GM23338 (cell line): ENCODE measurements at regions not wholly inside any gene's neighbourhood (a gene's known extent, or its start where the extent isn't known, plus 50 kb on each side); places are given as distances from the start of the nearest gene placed in this dataset.

Experiments
- ATAC-seq: fragments of 200-7000 bp; cut with Tn5 transposase; 3 replicates; pipeline ENCODE4 v1.9.1; 2020
- DNase-seq: peaks from one replicate; pipeline ENCODE4 v3.0.0-alpha.2; 2015; ENCODE audit warnings: low spot score
- H2AFZ ChIP-seq: fragments of 200-600 bp; sonication (generic); 2 replicates; pipeline ENCODE4 v1.8.0; 2016; ENCODE audit warnings: antibody characterized with exemption, mild to moderate bottlenecking, moderate library complexity
- H3F3A ChIP-seq: fragments of 200-600 bp; sonication (generic); replicated peaks from 2 replicates; pipeline ENCODE4 v1.8.0; 2017; ENCODE audit warnings: antibody characterized with exemption, mixed run types, low read depth
- H3K27ac ChIP-seq: fragments of 200-600 bp; sonication (generic); 2 replicates; pipeline ENCODE4 v1.6.1; 2016; ENCODE audit warnings: low read depth
- H3K27me3 ChIP-seq: fragments of 200-600 bp; sonication (generic); 2 replicates; pipeline ENCODE4 v1.8.0; 2016; ENCODE audit warnings: mild to moderate bottlenecking, mixed run types, moderate library complexity; ENCODE audit not compliant: insufficient read depth
- H3K36me3 ChIP-seq: fragments of 200-600 bp; sonication (generic); 2 replicates; pipeline ENCODE4 v1.8.0; 2016; ENCODE audit warnings: mild to moderate bottlenecking; ENCODE audit not compliant: insufficient read depth
- H3K4me1 ChIP-seq: fragments of 200-600 bp; sonication (generic); 2 replicates; pipeline ENCODE4 v1.8.0; 2016; ENCODE audit warnings: mild to moderate bottlenecking, moderate library complexity; ENCODE audit not compliant: insufficient read depth
- H3K4me2 ChIP-seq: fragments of 200-600 bp; sonication (generic); 2 replicates; pipeline ENCODE4 v1.7.1; 2017; ENCODE audit warnings: mixed run types
- H3K4me3 ChIP-seq: fragments of 200-600 bp; sonication (generic); 2 replicates; pipeline ENCODE4 v1.6.1; 2016; ENCODE audit warnings: mixed run types
- H3K79me2 ChIP-seq: fragments of 200-600 bp; sonication (generic); replicated peaks from 2 replicates; pipeline ENCODE4 v1.8.0; 2017; ENCODE audit warnings: mild to moderate bottlenecking; ENCODE audit not compliant: insufficient read depth
- H3K9me2 ChIP-seq: fragments of 200-600 bp; sonication (generic); 2 replicates; pipeline ENCODE4 v1.8.0; 2017; ENCODE audit not compliant: insufficient read depth
- H4K20me1 ChIP-seq: fragments of 200-600 bp; sonication (generic); replicated peaks from 2 replicates; pipeline ENCODE4 v1.8.0; 2017; ENCODE audit warnings: mild to moderate bottlenecking; ENCODE audit not compliant: insufficient read depth
- H3K27ac Mint-ChIP-seq: 2 replicates; pipeline ENCODE4 v1.8.0; 2020; ENCODE audit warnings: inconsistent platforms, mild to moderate bottlenecking, moderate library complexity, mixed read lengths
- H3K27me3 Mint-ChIP-seq: 3 replicates; pipeline ENCODE4 v1.8.0; 2022; ENCODE audit warnings: low read depth, mild to moderate bottlenecking, moderate library complexity, mixed read lengths, inconsistent platforms; ENCODE audit not compliant: insufficient read depth, poor library complexity
- H3K36me3 Mint-ChIP-seq: 3 replicates; pipeline ENCODE4 v1.8.0; 2021; ENCODE audit warnings: low read depth, mild to moderate bottlenecking, inconsistent platforms, moderate library complexity, mixed read lengths
- H3K4me1 Mint-ChIP-seq: 3 replicates; pipeline ENCODE4 v1.8.0; 2020; ENCODE audit warnings: mild to moderate bottlenecking, inconsistent platforms, mixed read lengths
- H3K4me3 Mint-ChIP-seq: 3 replicates; pipeline ENCODE4 v1.8.0; 2021; ENCODE audit warnings: moderate library complexity, mild to moderate bottlenecking, inconsistent platforms, mixed read lengths
- H3K9me3 Mint-ChIP-seq: 3 replicates; pipeline ENCODE4 v1.8.0; 2020; ENCODE audit warnings: moderate library complexity, mild to moderate bottlenecking, inconsistent platforms, mixed read lengths
- CREB1 ChIP-seq: fragments of 250-450 bp; sonication (Bioruptor Pico); IDR thresholded peaks from 2 replicates; pipeline ENCODE4 v1.5.0; 2020; ENCODE audit warnings: low read depth, mild to moderate bottlenecking, moderate library complexity
- CTCF ChIP-seq, 2 experiments: fragments of 200-600 bp in 1 of 2; sonication (generic) in 1 of 2; conservative IDR thresholded peaks; 2 replicates each; pipeline versions ENCODE4 v1.5.1 to v1.6.1; 2016 to 2017; ENCODE audit warnings: antibody characterized with exemption in 2 of 2, low read depth in 2 of 2, mild to moderate bottlenecking in 2 of 2, moderate library complexity in 1 of 2
- ETS1 ChIP-seq: IDR thresholded peaks from 2 replicates; pipeline ENCODE4 v1.6.1; 2016; ENCODE audit warnings: antibody characterized with exemption
- EZH2 ChIP-seq: fragments of 200-600 bp; sonication (generic); IDR thresholded peaks from one replicate; pipeline ENCODE4 v1.8.0; 2017; ENCODE audit warnings: antibody characterized with exemption, mild to moderate bottlenecking, low read depth; ENCODE audit not compliant: unreplicated experiment
- EZH2phosphoT487 ChIP-seq: fragments of 200-600 bp; sonication (generic); IDR thresholded peaks from one replicate; pipeline ENCODE4 v1.8.1; 2018; ENCODE audit warnings: antibody characterized with exemption; ENCODE audit not compliant: unreplicated experiment
- NANOG ChIP-seq: IDR thresholded peaks from 2 replicates; pipeline ENCODE4 v1.6.1; 2016; ENCODE audit warnings: antibody characterized with exemption, borderline replicate concordance
- REST ChIP-seq: IDR thresholded peaks from one replicate; pipeline ENCODE4 v1.6.1; 2018; ENCODE audit warnings: antibody characterized with exemption; ENCODE audit not compliant: unreplicated experiment
- STAT1 ChIP-seq: IDR thresholded peaks from one replicate; pipeline ENCODE4 v1.6.1; 2016; ENCODE audit warnings: antibody characterized with exemption; ENCODE audit not compliant: unreplicated experiment
- ZNF114 ChIP-seq: fragments of 250-450 bp; sonication (Bioruptor Pico); IDR thresholded peaks from 2 replicates; pipeline ENCODE4 v1.5.0; 2020; ENCODE audit warnings: mild to moderate bottlenecking, moderate library complexity
- ZNF331 ChIP-seq: fragments of 250-450 bp; sonication (Bioruptor Pico); IDR thresholded peaks from 2 replicates; pipeline ENCODE4 v1.5.0; 2020; ENCODE audit warnings: low read depth, mild to moderate bottlenecking, moderate library complexity
- ZNF462 ChIP-seq: fragments of 250-450 bp; sonication (Bioruptor Pico); IDR thresholded peaks from 2 replicates; pipeline ENCODE4 v1.5.0; 2020; ENCODE audit warnings: mild to moderate bottlenecking, moderate library complexity

GRCh38 chr12:90075685-90076084 lies 367.0 kb upstream of the ATP2B1 start (continued):
- no peak for TF ChIP-seq REST
- TF ChIP-seq CREB1, result no peak
- TF ChIP-seq ZNF462 (CRISPR knock-in tag), result no peak
- no peak for TF ChIP-seq EZH2

- no peak for DNase-seq
These were observed 365.4 kb upstream of the ATP2B1 start for GRCh38 chr12:90074086-90074485.

More at GRCh38 chr12:90074086-90074485, 365.4 kb upstream of the ATP2B1 start:
- H3K4me3 Mint-ChIP-seq, result no peak overlapping the region
- H3K27me3 ChIP-seq, result no peaks in the 10 kb centered on the region
- H3K36me3 Mint-ChIP-seq, result no peaks in the 10 kb centered on the region
- 0 out of 2 replicates have a peak, but pooled peaks cover 4% of the 10 kb centered on the region for H3K9me2 ChIP-seq
- no peak overlapping the region for H3K27ac ChIP-seq
- no peaks in the 10 kb centered on the region for H4K20me1 ChIP-seq
- H3K79me2 ChIP-seq, result no peaks in the 10 kb centered on the region
- no peak overlapping the region for H2AFZ ChIP-seq
- H3F3A ChIP-seq, result no peaks in the 10 kb centered on the region
- H3K27ac Mint-ChIP-seq, result no peak overlapping the region
- ATAC-seq, result no peak
- TF ChIP-seq CREB1 (no peak), ZNF331 (no peak), CTCF (conservative IDR thresholded peaks at IDR 0.05; ENCODE audit: low read depth in 2 of 2) (no peak), EZH2phosphoT487 (no peak), STAT1 (no peak), ETS1 (no peak), ZNF114 (CRISPR knock-in tag) (no peak), EZH2 (no peak), NANOG (no peak)
- peaks cover 6% of the 10 kb centered on the region; the same call in 2 of the 3 replicates for H3K4me1 Mint-ChIP-seq
- H3K4me2 ChIP-seq, result no peak overlapping the region
- 0 out of 3 replicates have a peak, but pooled peaks cover 3% of the 10 kb centered on the region for H3K9me3 Mint-ChIP-seq
- no peak overlapping the region for H3K4me3 ChIP-seq
- H3K4me1 ChIP-seq, result no peaks in the 10 kb centered on the region
- H3K36me3 ChIP-seq, result no peaks in the 10 kb centered on the region
- H3K27me3 Mint-ChIP-seq, result no peaks in the 10 kb centered on the region
